GM12892 (cell line): ENCODE measurements at regions not wholly inside any gene's neighbourhood (a gene's known extent, or its start where the extent isn't known, plus 50 kb on each side); places are given as distances from the start of the nearest gene placed in this dataset.

Experiments
- POLR2A ChIP-seq: IDR thresholded peaks from 2 replicates; pipeline ENCODE4 v1.6.1; 2011; ENCODE audit warnings: low read depth, low read length, control low read depth
- POLR2AphosphoS5 ChIP-seq: IDR thresholded peaks from 2 replicates; pipeline ENCODE4 v1.6.1; 2011; ENCODE audit warnings: low read depth, low read length, control low read depth
- TAF1 ChIP-seq: IDR thresholded peaks from 2 replicates; pipeline ENCODE4 v1.6.1; 2011; ENCODE audit warnings: low read depth, mild to moderate bottlenecking, control low read depth, low read length, borderline replicate concordance

DNA sequence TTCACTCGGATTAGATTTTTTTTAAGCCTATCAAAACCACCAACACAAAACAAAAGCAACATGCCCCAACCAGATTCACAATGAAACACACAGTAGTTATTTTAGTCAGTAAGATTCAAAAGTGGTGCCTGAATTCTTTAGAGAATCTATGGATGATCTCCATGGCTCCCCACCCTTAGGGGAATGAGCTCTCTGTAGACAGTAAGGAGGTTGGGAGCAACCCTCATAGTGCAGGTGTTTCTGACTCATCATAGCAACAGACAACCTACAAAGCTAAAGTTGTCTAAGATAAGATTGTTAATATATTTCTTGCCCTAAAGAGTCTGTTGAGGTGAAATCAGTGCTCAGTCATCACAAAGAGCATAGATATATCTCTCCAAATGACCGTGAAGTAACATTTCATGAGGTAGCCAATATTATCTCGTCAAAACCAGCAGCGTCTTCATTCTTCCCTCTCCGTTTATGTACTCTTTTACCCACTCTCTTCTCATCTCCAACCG lies 78.3 kb downstream of the ADAMTS1 start:
- TF ChIP-seq POLR2A (no peak), TAF1 (no peak), POLR2AphosphoS5 (no peak)
